ENCODE measurements at regions not wholly inside any gene's neighbourhood (a gene's known extent, or its start where the extent isn't known, plus 50 kb on each side); places are given as distances from the start of the nearest gene placed in this dataset.

DNA sequence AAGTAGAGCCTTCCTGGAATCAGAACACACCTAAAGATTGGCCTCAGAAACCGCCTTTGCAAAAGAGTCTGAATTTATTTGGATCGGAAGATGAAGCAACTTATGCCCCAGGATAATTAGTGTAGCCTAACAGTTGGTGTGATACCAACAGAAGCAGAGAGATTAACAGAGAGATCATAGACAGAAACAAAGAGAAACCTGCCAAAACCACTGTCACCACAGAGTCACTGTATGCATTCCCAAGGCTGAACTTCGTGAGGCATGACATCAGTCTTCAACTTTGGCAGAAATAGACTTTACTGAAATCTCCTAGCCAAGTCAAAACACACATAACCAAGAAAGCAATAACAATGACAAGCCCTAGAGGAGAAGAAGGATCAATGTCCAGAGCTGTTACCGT lies 361.8 kb downstream of the ELAVL2 start:
- DNase-seq: no peak

DNA sequence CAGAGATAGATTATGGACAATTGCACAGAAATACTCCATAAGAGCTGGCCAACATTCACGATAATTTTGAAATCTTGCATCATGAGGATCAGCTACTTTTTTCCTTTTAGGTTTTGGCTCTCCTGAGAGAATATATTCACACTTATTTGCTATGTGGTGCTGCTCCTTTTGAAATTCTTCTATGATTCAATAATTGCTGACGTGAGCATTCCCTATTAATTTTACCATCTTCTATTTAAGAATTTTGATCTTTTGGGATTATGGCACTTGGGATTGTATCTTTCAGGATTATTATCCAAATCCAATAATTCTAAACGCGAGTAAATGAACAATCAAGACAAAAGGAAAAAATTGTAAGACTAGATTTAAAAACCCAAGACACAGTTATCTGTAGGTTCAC lies 358.8 kb downstream of the ELAVL2 start:
- DNase-seq: no peak

DNA sequence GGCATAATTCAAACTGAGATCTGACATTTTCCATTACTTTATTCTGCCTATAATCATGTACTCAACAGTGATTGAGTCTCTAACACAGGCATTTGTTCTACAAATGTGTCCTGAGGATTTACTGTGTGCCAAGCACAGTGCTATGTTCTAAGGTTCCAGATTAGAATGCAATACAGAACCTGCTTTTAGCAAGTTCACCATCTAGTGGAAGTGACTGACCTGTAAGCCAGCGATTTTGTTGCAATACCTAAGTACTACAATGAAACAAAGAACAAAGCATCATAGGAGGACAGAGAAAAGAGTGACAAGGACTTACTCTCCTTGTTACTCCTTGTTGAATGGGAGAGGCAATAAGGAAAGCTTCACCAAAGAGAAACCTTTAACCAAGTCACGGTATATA lies 348.1 kb downstream of the ELAVL2 start:
- no peak for DNase-seq

DNA sequence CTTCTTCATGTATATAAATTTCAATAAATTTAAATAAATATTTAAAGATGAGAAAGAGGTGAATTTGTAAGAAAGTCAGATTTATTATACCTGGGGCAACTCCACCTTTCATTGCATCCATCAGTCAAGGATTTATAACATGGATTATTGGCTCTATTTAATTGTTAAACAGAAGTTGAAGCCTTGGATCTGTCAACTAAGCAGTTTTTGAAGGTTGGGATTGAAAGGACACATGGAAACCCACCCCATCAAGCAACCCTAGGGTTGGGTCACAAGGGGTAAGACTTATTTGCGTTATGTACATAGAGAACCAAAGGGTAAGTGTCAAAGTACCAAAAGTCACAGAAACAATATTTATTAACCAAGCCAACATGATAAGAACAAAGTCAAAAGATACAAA lies 342.5 kb downstream of the ELAVL2 start:
- no peak for DNase-seq

DNA sequence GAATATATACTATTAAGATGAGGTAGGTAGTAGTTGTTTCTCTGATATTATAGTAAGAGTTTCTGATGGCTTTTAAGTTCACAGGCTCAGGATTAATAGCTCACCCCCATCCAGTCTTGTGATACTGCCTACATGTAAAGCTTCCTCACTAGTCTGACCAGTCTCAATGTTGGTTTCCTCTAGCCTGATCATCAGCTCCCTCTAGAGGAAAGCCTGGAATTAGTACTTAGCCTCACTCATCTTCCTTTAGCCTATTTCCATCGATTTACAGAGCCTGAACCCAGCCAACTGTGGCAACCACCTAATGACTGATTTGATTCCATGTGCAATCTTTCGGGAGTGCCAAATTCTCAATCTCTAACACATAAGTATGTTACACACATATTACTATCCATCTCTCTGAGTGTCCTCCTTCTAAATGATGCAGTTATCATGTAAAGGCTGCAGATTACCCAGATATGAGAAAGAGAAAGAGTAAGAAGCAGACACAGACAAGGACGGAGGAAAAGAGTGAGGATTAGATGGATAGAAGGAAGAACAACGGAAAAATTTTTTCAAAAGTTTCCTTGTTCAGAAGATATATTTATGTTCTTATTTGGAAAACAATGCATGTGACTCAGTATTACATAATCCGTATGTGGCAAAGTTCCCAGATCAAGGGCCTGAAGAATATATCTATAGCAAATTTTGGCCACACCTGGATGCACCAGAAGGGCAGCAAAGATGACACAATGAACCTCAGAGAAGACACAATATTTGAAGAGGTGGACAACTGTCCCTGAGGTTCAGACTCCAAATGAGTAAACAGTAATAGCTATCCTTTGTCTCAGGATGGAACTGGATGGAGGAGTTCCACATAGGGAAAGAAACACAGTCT lies 333.7 kb downstream of the ELAVL2 start:
- no peak for DNase-seq

DNA sequence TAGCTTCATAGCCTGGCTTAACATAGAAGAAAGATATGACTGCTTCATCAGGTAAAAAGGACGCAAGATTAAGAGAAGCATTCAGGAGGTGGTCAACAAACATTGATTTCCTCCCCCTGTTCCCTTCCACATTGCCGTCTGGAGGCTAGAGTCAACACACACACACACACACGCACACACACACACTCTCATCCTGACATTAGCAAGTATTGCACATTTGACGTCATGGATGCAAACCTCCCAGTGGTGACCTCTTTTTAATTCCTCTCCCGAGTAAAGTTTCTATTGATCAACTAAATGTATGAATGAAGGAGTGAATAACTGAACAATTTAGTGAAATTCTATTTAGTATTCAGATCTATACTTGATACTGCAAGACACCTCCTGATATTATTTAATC lies 332.8 kb downstream of the ELAVL2 start:
- no peak for DNase-seq

DNA sequence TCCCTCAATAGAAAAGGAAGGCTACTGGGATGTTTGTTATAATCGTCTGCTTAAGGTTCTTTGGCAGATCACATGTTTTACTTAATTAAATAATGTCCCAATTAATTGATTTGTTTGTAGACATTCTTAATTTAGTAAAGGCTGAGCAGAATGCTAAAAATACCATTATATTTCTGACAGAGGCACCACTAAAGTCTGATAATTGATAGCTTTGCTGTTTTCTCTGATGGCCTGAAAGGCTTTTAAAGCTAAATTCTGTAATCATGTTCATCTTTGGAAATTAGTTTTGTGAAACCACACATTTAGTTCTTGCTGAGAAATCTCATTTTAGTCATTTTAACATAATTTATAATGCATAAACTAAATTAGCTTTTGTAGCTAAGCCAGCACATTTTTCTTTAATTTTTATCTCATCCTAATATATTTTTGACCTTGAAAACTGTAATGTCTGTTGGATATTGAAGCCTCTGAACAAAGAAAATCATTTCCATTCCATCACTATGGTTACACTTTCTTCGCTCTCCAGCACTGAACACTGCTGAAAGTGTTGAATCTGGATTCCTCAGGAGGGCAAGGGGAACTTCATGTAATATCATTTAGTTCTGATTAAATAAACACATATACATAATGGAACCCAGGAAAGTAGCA lies 329.4 kb downstream of the ELAVL2 start:
- no peak for DNase-seq

DNA sequence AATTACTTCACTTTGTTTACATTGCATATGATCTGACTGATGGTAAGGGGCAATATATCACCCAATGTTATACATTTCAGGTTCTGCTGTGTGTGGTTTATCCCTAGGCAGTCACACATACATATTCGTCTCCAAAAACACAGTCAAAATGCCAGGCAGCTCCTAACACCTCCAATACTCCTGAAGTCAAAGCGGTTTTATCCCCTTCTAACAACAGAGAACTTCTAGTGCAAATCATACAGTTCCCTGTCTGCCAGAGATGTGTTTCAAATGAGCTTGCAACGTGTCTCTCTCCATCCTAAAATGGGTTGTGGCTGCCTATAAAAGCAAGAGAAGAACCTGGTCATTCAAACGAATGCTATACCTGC lies 328.9 kb downstream of the ELAVL2 start:
- DNase-seq: no peak

DNA sequence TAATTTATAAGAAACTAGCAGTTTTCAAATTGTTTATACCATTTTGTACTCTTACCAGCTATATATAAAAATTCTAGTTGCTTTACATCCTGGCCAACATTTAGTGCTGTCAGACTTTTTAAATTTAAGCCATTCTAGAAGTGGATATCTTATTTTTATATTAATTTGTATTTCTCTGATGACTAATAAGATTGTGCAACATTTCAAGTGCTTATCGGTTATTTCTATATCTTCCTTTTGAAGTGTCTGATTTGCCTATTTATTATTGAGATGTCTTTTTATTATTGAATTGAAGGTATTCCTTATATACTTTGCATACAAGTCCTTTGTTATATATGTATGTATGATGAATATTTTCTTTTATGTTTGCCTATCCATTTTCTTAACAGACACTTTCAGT lies 324.0 kb downstream of the ELAVL2 start:
- DNase-seq: no peak

DNA sequence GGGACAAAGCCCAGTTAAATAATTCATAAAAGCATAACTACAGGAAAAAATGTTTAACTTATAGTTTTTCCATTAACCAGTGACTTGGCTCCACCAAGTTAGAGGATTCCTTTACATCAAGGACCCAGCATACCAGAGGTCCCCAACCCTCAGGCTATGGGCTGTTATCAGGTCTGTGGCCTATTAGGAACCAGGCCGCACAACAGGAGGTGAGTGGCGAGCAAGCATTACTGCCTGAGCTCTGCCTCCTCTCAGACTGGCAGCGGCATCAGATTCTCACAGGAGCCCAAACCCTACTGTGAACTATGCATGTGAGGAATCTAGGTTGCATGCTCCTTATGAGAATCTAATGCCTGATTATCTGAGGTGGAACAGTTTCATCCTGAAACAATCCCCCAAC lies 303.1 kb downstream of the ELAVL2 start:
- no peak for DNase-seq

DNA sequence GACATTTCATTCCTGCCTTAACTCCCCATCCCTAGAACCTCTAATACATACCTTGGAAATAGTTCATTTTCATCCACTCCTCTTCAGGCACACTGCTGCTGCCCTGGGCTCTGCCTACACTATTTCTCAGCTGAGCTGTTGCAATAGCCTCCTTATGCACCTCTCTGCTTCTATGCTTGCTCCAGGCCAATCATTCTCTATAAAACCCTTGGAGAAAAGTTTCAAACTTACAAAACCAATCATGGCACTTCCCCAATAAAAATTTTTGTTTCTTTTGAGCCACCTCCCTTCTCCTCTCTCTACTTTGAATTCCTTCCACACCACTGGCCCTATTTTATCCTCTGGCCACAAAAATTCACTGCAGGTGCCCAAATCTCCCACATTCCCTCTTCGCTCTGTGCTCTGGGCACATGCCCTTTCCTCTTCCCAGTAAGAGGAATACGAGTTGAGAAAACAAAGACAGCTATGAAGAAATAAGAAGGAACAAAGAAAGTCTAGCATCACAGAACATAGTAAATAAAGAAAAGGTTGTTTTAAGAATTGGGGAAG lies 301.4 kb downstream of the ELAVL2 start:
- DNase-seq: no peak

DNA sequence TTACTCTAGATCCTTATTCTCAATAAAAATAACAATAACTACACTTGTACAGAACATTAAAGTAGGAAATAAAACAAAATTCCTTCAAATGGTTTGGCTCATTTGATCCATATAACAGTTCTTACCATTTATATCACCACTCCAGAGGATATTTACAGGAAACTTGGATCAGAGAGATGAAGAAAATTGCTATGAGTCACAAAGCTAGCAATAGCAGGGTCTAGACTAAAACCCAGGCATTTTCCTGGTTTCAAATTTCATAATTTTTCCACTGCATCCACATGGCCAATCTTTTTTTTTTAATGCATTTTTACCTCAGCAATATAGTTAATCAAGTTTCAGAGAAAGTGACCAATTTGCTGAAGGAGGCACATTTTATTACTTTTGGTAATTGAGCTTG lies 299.2 kb downstream of the ELAVL2 start:
- no peak for DNase-seq

DNA sequence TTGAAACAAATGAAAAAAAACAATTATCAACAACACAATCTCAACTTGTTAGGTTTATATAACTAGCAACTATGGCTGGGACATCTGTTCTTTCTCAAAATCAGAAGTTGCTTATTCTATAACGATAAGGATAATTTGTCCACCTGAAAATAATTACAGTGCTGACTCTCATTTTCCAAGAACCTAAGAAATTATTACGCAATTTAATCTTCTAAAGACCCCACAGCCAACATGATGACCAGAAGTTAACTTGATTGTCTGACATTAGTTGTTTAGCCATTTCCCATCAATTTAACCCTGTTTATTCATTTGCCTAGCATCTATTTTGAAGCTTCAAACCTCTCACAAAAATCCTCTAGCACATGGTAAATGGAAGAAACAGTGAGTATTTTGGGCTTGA lies 293.8 kb downstream of the ELAVL2 start:
- DNase-seq: no peak

DNA sequence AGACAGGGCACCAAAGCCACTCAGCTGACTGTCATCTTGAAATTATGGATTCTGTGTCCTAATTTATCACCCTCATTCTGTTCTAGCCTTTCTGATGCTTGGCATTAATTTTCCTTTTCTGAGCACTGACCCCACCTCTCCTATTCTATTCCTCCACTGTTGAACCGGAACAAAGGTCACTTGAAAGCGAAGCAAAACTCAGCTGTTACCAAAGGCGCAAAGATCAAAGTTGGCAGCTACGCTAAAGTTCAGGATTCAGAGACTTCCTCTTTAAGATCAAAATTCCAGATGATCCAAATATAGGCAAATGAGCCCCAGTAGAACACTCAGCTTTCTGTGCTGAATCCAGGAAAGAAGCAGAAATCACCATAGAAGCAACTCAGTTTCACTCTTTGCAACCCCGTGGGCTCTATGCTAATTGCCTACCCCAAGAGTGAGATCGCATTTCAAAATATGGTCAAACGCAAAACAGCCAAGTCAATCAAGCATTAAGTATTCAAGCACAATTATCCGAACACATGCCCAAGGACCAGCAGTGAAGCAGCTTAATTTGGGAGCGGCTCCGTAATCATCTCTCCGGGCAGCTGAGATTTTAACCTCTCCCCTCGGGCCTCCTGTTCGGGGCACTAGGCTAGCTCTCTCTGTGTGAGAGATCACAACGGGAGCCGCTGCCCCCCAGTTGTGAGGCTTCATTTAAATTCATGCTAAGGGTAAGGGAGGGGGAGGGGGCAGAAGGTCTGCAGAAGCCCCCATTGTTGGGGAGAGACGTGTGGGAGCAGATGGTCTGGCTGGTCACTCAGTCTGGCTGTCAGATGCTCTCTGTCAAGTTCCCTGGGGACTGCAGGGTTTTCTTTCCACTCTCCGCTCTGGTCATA lies 288.6 kb downstream of the ELAVL2 start:
- no peak for DNase-seq

DNA sequence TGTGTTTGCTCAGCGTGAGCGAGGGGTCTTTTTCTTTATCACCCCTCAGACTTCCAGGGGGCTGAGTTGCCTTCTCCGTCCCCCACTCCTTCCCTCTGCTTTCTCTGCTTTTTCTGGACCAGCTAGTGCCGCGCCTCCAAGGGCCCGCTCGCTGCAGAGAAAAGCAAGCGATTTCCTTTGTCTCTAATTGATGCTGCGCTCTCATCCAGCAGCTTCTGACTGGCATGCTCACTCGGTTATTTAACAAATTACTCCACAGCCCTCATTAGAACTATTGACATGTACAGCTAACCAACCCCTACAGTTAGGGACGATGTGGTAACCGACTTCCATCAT lies 288.0 kb downstream of the ELAVL2 start:
- no peak for DNase-seq

DNA sequence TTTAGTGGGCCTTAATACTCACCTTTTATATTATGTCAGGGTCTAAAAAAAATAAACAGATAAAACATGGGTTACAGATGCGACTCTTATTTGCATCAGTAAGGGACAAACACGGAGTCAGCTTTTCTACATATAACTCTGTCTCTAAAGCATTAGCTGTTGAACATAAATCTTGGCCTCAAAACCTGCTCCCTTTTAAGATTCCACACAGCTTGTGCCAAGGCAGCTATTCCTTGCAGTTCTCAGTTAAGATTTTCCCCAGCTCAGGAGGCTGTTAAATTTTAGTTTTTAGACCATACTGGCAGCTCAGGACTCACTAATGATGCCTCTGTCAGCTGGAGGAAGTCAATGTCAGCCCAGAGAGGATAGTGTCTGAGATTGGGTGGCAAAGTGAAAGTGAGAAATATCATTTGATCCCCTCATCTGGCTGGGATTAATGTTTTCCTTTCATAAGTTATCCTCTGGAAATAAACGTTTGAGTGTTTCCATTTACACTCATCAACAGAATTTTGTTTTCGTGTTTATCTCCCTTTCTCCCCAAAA lies 287.5 kb downstream of the ELAVL2 start:
- DNase-seq: no peak

DNA sequence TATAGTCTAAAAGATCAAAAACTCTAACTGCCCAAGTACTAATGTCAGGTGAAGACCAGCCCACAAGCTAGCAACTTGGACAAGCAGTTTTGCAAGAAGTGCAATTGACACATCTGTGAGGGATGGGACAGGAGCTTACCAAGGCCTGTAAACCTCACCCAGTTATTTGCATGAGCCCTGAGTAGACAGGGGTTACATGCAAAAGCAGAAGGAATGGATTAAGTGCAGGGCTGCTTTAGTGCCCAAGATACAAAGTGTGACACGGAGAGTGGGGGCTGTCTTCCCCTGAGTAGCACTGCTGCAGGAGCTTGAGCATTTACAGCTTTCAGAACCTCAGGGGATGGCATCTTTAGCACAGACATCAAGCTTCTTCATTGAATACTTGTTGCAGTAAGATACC lies 286.7 kb downstream of the ELAVL2 start:
- no peak for DNase-seq

DNA sequence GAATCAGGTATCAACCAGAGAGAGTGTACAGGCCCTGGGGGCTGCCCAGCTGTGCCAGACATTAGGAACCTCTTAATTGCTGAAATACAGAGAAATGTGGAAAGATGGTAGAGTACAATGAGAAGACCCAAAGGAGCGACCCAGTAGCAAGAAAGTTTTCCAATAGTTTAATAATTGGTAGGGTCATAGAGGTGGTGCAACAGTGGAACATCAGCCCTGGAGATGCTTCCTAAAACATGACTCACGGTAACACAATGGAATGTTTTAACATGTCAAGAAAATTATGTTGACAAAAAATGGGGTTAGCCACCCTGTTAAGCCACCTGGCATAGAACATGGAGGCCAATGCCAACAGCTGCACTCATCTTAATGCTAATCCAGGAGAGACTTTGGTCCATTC lies 284.1 kb downstream of the ELAVL2 start:
- no peak for DNase-seq

DNA sequence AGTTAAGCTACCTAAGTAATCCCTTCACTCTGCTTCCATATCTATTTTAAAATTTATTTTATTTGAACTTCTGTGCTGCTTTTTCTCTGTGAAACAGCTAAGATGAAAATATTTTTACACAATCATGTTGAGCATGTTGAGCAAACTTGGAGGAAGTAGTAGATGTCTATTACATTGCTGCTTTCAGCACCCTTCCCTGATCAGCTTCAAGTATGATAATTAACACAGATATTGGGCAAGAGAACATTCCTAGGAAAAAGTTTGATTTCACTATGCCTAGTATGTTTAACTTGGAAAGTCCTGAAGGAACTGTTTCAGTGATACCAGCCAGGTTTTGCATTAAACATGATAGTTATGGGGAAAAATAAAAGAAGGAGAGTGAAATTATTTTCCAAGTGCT lies 283.6 kb downstream of the ELAVL2 start:
- no peak for DNase-seq

DNA sequence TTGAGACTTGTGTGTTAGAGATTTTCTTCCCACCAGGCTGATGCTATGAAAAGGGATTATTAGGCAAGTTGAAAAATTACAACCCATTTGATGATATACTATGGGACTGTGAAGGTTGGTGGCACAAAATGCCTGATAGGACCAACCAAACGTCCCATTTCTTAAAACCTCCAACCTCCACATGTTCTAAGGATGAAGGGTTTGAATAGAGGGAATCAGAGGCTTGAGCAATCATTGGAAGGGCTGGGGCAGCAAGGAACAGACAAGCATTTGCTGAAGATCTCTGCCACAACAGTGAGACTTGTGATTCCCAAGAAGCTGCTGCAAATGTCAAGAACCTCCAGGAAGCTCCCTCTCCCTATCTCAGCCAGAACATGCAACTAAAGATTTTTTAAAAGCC lies 283.1 kb downstream of the ELAVL2 start:
- DNase-seq: no peak

DNA sequence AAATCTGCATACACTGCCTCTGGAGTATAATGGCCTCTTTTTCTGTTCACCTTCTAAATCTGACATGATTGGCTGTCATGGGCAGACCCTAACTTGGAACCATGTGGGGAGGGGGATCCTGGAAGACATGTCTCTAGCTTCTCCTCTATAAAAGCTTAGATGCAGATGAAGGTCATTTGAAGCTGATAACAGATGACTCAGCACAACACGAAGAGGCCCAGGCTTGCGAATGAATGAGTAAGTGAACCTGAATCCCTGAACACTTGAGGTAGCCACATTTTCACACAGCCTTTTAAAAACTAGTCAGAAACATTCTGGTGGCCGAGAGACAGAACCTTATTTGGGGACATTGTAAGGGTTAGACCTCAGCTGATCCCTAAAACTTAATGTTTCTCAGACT lies 282.6 kb downstream of the ELAVL2 start:
- no peak for DNase-seq

DNA sequence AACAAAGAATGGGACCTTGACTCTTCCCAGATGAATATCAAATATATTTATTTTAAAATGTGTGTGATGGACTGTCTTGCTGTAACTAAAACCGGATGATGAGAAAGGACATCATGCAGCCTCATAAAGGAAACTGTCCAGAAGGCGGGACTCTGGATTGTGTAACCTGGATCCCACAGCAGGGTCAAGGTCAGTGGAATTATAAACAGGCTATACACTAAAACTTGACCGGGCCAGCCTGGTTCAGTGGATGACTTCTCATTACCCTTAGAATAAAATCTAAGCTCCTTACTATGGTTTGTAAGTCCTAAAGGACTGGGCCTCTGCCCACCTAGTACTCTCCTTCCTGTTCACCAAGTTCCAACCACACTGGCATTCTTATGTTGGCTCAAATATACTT lies 280.3 kb downstream of the ELAVL2 start:
- no peak for DNase-seq

DNA sequence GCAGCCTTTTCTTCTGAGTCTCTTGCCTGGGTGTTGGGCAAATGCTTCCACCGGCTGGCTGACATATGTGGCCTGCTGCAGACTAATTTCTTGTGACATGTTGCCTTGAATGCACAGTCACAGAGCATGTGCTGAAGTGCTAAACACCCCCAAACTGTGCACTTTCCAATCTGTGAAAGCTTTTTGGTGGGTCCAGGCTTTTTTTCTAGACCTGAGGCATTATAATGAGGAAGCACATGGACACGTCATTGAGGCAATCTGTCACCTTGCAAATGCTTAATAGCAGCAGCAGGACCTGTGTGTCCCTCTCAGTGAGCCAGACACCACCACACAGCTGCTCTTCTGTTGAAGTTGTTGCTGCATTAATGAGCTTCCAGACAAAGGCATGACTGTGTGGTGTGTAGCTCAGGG lies 274.7 kb downstream of the ELAVL2 start:
- no peak for DNase-seq

All from CD4-positive, alpha-beta T cell treated with Interleukin-4 for 1 hour (primary cell).